Liver (tissue), 8 donors: ENCODE measurements at regions not wholly inside any gene's neighbourhood (a gene's known extent, or its start where the extent isn't known, plus 50 kb on each side); places are given as distances from the start of the nearest gene placed in this dataset.

Source experiments
- DNase-seq: peaks from one replicate; pipeline ENCODE4 v3.0.0-alpha.2; 2017; ENCODE audit warnings: low spot score
- H3K27ac ChIP-seq, 2 donors: one replicate each; pipeline ENCODE4 v1.7.0; 2013; ENCODE audit warnings: inconsistent platforms in 2 of 2, low read length in 2 of 2, control low read depth in 1 of 2, low read depth in 1 of 2, mild to moderate bottlenecking in 1 of 2
- H3K27me3 ChIP-seq, 4 donors: one replicate each; pipeline versions ENCODE4 v1.6.1 to v1.7.0; 2013; ENCODE audit warnings: low read length in 3 of 4, inconsistent platforms in 1 of 4, mild to moderate bottlenecking in 1 of 4, moderate library complexity in 1 of 4; ENCODE audit not compliant: control insufficient read depth in 4 of 4, insufficient read depth in 4 of 4
- H3K36me3 ChIP-seq, 4 donors: one replicate each; pipeline versions ENCODE4 v1.6.1 to v1.7.0; 2013; ENCODE audit warnings: low read length in 3 of 4, mild to moderate bottlenecking in 3 of 4, low read depth in 1 of 4, moderate library complexity in 1 of 4; ENCODE audit not compliant: control insufficient read depth in 4 of 4, insufficient read depth in 3 of 4
- H3K4me1 ChIP-seq, 4 donors: one replicate each; pipeline versions ENCODE4 v1.6.1 to v1.7.0; 2013; ENCODE audit warnings: low read length in 3 of 4, mild to moderate bottlenecking in 3 of 4, moderate library complexity in 1 of 4; ENCODE audit not compliant: control insufficient read depth in 4 of 4, insufficient read depth in 4 of 4
- H3K4me3 ChIP-seq, 3 donors: one replicate each; pipeline versions ENCODE4 v1.6.1 to v1.7.0; 2013; ENCODE audit warnings: low read length in 3 of 3, control low read depth in 1 of 3, low read depth in 1 of 3, mild to moderate bottlenecking in 1 of 3
- H3K9ac ChIP-seq, 2 donors: one replicate each; pipeline ENCODE4 v1.7.0; 2013; ENCODE audit warnings: low read length in 2 of 2, mild to moderate bottlenecking in 2 of 2, moderate library complexity in 2 of 2, control low read depth in 1 of 2, low read depth in 1 of 2
- H3K9me3 ChIP-seq, 4 donors: one replicate each; pipeline versions ENCODE4 v1.6.1 to v1.7.0; 2013; ENCODE audit warnings: low read length in 3 of 4; ENCODE audit not compliant: control insufficient read depth in 4 of 4
- FOXA1 ChIP-seq: IDR thresholded peaks from 2 replicates; pipeline ENCODE4 v1.6.1; 2016; ENCODE audit warnings: antibody characterized with exemption
- FOXA2 ChIP-seq: IDR thresholded peaks from 2 replicates; pipeline ENCODE4 v1.6.1; 2016; ENCODE audit warnings: antibody characterized with exemption
- JUND ChIP-seq, 2 donors: IDR thresholded peaks; 2 replicates each; pipeline ENCODE4 v1.6.1; 2016; ENCODE audit warnings: antibody characterized with exemption in 2 of 2
- NR2F2 ChIP-seq: IDR thresholded peaks from 2 replicates; pipeline ENCODE4 v1.6.1; 2016; ENCODE audit warnings: antibody characterized with exemption
- RXRA ChIP-seq, 2 donors: IDR thresholded peaks; 2 replicates each; pipeline ENCODE4 v1.6.1; 2017 to 2018; ENCODE audit warnings: antibody characterized with exemption in 2 of 2, mild to moderate bottlenecking in 1 of 2
- SP1 ChIP-seq: IDR thresholded peaks from 2 replicates; pipeline ENCODE4 v1.6.1; 2018; ENCODE audit warnings: antibody characterized with exemption, mild to moderate bottlenecking
- WGBS: extraction: QIAGEN DNeasy Blood & Tissue Kit; methylation state at CpG from one replicate; pipeline ENCODE4 v1.1.7; 2013; 5-methylcytosine and 5-hydroxymethylcytosine counted together
- TF ChIP-seq, protein P1 (sequence below): fragments of 150-350 bp; IDR thresholded peaks from 2 replicates; pipeline ENCODE4 v1.5.1; 2017; ENCODE audit warnings: improper control_type of control experiment, low read depth, low read length; ENCODE audit not compliant: missing input control
- TF ChIP-seq, protein P2 (sequence below): IDR thresholded peaks from 2 replicates; pipeline ENCODE4 v1.6.1; 2016; ENCODE audit warnings: antibody characterized with exemption
- TF ChIP-seq, protein P3 (sequence below): IDR thresholded peaks from 2 replicates; pipeline ENCODE4 v1.6.1; 2016; ENCODE audit warnings: antibody characterized with exemption, mild to moderate bottlenecking
- TF ChIP-seq, protein P4 (sequence below): IDR thresholded peaks from 2 replicates; pipeline ENCODE4 v1.6.1; 2016; ENCODE audit warnings: antibody characterized with exemption
- donor health status: healthy.
- donor health status: healthy.
- donor health status: healthy.
- donor health status: healthy.
- donor health status: healthy.

DNA sequence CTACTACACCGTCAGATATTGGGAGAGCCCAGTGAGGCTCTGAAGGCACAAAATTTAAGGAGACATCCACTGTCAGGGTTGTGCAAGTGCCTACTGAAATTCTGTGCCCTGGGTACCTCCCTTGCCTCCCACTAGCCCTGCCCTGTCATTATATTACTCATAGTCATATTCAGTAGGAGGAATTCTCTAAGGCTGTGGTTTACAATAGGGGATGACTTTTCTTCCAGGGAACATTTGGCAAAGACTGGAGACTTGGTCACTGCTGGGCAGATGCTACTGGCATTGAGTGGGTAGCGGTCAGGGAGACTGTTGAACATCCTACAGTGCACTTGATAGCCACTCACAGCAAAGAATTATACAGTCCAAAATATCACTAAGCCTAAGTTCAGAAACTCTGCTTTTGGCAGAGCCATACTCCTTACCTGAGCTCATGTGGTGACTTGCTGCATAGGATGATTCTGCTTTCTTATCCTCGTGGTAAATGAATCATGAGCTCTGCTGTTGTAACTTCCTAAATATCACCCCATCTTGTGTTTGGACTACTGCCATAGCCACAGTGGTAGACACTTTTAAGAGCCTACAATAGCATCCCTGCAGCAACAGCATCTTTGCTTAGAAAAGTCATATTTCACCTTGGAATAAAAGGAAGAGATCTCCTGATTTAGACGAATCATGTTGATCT lies 563.4 kb upstream of the PLXNA2 start:
- no peaks in the 10 kb centered on the region for H3K4me1 ChIP-seq
- no peak overlapping the region for H3K4me3 ChIP-seq
- no peaks in the 10 kb centered on the region for H3K9me3 ChIP-seq
- no peak overlapping the region for H3K27ac ChIP-seq
- no peak overlapping the region for H3K9ac ChIP-seq
- H3K36me3 ChIP-seq, result no peaks in the 10 kb centered on the region
- no peak for TF ChIP-seq SP1
- DNase-seq, result no peak
- peaks cover 0 to 4% (median 0%) of the 10 kb centered on the region in 4 donors for H3K27me3 ChIP-seq
- WGBS, result 75% methylated on average over 4 of the region's 4 CpGs

DNA sequence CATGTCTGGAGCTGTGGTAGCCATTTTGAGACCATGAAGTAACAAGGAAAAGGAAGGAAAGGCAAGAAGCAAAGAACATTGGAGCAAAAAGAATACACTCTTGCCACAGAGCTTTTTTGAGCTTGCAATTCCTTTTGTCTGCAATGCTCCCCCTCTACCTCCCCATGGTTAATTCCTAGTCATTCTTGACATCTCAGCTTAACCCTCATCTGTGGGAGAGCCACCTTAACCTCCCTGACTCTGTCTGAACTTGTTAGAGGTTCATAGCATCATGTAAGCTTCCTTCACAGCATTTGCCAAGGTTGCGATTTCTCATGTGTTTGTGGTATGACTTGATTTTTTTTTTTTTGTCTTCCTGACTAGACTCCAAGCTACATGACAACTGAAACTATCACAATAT lies 564.1 kb upstream of the PLXNA2 start:
- Histone ChIP-seq H3K27ac (no peak overlapping the region), H3K9ac (no peak overlapping the region), H3K9me3 (no peaks in the 10 kb centered on the region), H3K4me1 (no peaks in the 10 kb centered on the region), H3K4me3 (no peak overlapping the region), H3K27me3 (peaks cover 0 to 7% (median 0%) of the 10 kb centered on the region in 4 donors), H3K36me3 (no peaks in the 10 kb centered on the region)
- 86% methylated on average over 1 of the region's 1 CpG for WGBS
- no peak for TF ChIP-seq JUND (IDR thresholded peaks at IDR 0.05)
- TF ChIP-seq, protein P1, sequence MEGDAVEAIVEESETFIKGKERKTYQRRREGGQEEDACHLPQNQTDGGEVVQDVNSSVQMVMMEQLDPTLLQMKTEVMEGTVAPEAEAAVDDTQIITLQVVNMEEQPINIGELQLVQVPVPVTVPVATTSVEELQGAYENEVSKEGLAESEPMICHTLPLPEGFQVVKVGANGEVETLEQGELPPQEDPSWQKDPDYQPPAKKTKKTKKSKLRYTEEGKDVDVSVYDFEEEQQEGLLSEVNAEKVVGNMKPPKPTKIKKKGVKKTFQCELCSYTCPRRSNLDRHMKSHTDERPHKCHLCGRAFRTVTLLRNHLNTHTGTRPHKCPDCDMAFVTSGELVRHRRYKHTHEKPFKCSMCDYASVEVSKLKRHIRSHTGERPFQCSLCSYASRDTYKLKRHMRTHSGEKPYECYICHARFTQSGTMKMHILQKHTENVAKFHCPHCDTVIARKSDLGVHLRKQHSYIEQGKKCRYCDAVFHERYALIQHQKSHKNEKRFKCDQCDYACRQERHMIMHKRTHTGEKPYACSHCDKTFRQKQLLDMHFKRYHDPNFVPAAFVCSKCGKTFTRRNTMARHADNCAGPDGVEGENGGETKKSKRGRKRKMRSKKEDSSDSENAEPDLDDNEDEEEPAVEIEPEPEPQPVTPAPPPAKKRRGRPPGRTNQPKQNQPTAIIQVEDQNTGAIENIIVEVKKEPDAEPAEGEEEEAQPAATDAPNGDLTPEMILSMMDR, result no peak
- TF ChIP-seq, protein P2, sequence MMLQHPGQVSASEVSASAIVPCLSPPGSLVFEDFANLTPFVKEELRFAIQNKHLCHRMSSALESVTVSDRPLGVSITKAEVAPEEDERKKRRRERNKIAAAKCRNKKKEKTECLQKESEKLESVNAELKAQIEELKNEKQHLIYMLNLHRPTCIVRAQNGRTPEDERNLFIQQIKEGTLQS, result no peak
- DNase-seq, result no peak

DNA sequence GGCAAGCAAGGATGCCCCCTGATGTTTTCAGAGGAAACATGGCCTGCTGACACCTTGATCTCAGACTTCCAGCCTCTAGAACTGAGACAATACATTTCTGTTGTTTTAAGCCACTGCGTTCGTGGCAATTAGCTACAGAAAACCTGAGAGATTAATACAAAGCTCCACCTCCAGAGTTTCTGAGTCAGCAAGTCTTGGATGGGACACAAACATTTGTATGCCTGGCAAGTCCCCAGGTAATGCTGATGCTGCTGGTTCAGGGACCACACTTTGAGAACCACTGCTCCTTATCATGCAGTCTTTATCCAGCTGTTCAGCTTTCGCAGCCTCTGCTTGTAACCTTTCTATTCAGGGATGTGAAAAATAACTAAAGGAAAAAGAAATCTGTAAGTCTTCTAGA lies 565.7 kb upstream of the PLXNA2 start:
- no peak for DNase-seq
- Histone ChIP-seq H3K36me3 (no peaks in the 10 kb centered on the region), H3K27ac (no peak overlapping the region), H3K27me3 (peaks cover 0 to 7% (median 0%) of the 10 kb centered on the region in 4 donors), H3K4me3 (no peak overlapping the region), H3K4me1 (no peaks in the 10 kb centered on the region), H3K9ac (no peak overlapping the region), H3K9me3 (no peaks in the 10 kb centered on the region)
- 85% methylated on average over 3 of the region's 3 CpGs for WGBS
- TF ChIP-seq NR2F2, result no peak
- TF ChIP-seq JUND (IDR thresholded peaks at IDR 0.05), result no peak
- TF ChIP-seq, protein P3, sequence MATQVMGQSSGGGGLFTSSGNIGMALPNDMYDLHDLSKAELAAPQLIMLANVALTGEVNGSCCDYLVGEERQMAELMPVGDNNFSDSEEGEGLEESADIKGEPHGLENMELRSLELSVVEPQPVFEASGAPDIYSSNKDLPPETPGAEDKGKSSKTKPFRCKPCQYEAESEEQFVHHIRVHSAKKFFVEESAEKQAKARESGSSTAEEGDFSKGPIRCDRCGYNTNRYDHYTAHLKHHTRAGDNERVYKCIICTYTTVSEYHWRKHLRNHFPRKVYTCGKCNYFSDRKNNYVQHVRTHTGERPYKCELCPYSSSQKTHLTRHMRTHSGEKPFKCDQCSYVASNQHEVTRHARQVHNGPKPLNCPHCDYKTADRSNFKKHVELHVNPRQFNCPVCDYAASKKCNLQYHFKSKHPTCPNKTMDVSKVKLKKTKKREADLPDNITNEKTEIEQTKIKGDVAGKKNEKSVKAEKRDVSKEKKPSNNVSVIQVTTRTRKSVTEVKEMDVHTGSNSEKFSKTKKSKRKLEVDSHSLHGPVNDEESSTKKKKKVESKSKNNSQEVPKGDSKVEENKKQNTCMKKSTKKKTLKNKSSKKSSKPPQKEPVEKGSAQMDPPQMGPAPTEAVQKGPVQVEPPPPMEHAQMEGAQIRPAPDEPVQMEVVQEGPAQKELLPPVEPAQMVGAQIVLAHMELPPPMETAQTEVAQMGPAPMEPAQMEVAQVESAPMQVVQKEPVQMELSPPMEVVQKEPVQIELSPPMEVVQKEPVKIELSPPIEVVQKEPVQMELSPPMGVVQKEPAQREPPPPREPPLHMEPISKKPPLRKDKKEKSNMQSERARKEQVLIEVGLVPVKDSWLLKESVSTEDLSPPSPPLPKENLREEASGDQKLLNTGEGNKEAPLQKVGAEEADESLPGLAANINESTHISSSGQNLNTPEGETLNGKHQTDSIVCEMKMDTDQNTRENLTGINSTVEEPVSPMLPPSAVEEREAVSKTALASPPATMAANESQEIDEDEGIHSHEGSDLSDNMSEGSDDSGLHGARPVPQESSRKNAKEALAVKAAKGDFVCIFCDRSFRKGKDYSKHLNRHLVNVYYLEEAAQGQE, result no peak
- TF ChIP-seq FOXA2, result no peak
- TF ChIP-seq, protein P4, sequence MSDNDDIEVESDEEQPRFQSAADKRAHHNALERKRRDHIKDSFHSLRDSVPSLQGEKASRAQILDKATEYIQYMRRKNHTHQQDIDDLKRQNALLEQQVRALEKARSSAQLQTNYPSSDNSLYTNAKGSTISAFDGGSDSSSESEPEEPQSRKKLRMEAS, result no peak
- TF ChIP-seq RXRA (IDR thresholded peaks at IDR 0.05), result no peak
- TF ChIP-seq, protein P1, result no peak
- no peak for TF ChIP-seq FOXA1
